ENCODE measurements at regions not wholly inside any gene's neighbourhood (a gene's known extent, or its start where the extent isn't known, plus 50 kb on each side); places are given as distances from the start of the nearest gene placed in this dataset.

DNA sequence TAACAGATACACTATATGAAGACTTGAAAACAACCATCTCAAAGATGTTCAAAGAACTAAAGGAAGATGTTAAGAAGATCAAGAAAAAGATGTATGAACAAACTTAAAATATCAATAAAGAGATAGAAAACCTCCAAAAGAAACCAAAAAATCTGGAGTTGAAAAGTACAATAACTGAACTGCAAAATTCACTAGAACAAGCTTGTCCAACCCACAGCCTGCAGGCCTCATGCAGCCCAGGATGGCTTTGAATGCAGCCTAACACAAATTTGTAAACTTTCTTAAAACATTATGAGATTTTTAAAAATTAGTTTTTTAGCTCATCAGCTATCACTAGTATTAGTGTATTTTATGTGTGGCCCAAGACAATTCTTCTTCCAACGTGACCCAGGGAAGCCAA lies 77.0 kb upstream of the DCTD start:
- DNase-seq (ENCODE audit: low spot score), result no peak
- CTCF ChIA-PET, result interaction anchor here (1.3 kb wide), 1 partner anchor 268 kb away, joined by 3 read pairs; no protein-coding TSS in a partner anchor
- Mint-ChIP-seq H3K9me3 (peaks cover 32% of the 10 kb centered on the region), H3K4me1 (no peaks in the 10 kb centered on the region), H3K27me3 (ENCODE audit: low read depth) (peaks cover 2% of the 10 kb centered on the region; the same call in 1 of the 2 replicates), H3K4me3 (no peak overlapping the region), H3K36me3 (peaks cover 2% of the 10 kb centered on the region; the same call in 1 of the 2 replicates), H3K27ac (no peak overlapping the region)
- TF ChIP-seq, protein P1, sequence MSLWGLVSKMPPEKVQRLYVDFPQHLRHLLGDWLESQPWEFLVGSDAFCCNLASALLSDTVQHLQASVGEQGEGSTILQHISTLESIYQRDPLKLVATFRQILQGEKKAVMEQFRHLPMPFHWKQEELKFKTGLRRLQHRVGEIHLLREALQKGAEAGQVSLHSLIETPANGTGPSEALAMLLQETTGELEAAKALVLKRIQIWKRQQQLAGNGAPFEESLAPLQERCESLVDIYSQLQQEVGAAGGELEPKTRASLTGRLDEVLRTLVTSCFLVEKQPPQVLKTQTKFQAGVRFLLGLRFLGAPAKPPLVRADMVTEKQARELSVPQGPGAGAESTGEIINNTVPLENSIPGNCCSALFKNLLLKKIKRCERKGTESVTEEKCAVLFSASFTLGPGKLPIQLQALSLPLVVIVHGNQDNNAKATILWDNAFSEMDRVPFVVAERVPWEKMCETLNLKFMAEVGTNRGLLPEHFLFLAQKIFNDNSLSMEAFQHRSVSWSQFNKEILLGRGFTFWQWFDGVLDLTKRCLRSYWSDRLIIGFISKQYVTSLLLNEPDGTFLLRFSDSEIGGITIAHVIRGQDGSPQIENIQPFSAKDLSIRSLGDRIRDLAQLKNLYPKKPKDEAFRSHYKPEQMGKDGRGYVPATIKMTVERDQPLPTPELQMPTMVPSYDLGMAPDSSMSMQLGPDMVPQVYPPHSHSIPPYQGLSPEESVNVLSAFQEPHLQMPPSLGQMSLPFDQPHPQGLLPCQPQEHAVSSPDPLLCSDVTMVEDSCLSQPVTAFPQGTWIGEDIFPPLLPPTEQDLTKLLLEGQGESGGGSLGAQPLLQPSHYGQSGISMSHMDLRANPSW (CRISPR knock-in tag; conservative IDR thresholded peaks at IDR 0.05; ENCODE audit: low read depth), result no peak
- TF ChIP-seq, protein P2, sequence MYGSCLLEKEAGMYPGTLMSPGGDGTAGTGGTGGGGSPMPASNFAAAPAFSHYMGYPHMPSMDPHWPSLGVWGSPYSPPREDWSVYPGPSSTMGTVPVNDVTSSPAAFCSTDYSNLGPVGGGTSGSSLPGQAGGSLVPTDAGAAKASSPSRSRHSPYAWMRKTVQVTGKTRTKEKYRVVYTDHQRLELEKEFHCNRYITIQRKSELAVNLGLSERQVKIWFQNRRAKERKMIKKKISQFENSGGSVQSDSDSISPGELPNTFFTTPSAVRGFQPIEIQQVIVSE (CRISPR knock-in tag; IDR thresholded peaks at IDR 0.05; ENCODE audit: borderline replicate concordance), result no peak
- TF ChIP-seq OVOL2 (CRISPR knock-in tag; IDR thresholded peaks at IDR 0.05; ENCODE audit: borderline replicate concordance), result no peak
- TF ChIP-seq ELF4 (CRISPR knock-in tag; IDR thresholded peaks at IDR 0.05; ENCODE audit: low read depth), result no peak
- TF ChIP-seq, protein P3, sequence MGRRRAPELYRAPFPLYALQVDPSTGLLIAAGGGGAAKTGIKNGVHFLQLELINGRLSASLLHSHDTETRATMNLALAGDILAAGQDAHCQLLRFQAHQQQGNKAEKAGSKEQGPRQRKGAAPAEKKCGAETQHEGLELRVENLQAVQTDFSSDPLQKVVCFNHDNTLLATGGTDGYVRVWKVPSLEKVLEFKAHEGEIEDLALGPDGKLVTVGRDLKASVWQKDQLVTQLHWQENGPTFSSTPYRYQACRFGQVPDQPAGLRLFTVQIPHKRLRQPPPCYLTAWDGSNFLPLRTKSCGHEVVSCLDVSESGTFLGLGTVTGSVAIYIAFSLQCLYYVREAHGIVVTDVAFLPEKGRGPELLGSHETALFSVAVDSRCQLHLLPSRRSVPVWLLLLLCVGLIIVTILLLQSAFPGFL (CRISPR knock-in tag; IDR thresholded peaks at IDR 0.05; ENCODE audit: borderline replicate concordance), result no peak
- TF ChIP-seq ZBTB21 (CRISPR knock-in tag; IDR thresholded peaks at IDR 0.05; ENCODE audit: borderline replicate concordance), result no peak
- TF ChIP-seq, protein P4, sequence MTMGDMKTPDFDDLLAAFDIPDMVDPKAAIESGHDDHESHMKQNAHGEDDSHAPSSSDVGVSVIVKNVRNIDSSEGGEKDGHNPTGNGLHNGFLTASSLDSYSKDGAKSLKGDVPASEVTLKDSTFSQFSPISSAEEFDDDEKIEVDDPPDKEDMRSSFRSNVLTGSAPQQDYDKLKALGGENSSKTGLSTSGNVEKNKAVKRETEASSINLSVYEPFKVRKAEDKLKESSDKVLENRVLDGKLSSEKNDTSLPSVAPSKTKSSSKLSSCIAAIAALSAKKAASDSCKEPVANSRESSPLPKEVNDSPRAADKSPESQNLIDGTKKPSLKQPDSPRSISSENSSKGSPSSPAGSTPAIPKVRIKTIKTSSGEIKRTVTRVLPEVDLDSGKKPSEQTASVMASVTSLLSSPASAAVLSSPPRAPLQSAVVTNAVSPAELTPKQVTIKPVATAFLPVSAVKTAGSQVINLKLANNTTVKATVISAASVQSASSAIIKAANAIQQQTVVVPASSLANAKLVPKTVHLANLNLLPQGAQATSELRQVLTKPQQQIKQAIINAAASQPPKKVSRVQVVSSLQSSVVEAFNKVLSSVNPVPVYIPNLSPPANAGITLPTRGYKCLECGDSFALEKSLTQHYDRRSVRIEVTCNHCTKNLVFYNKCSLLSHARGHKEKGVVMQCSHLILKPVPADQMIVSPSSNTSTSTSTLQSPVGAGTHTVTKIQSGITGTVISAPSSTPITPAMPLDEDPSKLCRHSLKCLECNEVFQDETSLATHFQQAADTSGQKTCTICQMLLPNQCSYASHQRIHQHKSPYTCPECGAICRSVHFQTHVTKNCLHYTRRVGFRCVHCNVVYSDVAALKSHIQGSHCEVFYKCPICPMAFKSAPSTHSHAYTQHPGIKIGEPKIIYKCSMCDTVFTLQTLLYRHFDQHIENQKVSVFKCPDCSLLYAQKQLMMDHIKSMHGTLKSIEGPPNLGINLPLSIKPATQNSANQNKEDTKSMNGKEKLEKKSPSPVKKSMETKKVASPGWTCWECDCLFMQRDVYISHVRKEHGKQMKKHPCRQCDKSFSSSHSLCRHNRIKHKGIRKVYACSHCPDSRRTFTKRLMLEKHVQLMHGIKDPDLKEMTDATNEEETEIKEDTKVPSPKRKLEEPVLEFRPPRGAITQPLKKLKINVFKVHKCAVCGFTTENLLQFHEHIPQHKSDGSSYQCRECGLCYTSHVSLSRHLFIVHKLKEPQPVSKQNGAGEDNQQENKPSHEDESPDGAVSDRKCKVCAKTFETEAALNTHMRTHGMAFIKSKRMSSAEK (CRISPR knock-in tag; IDR thresholded peaks at IDR 0.05; ENCODE audit: borderline replicate concordance), result no peak
- no peak for TF ChIP-seq FOXK1 (CRISPR knock-in tag; IDR thresholded peaks at IDR 0.05)
- TF ChIP-seq TEAD1 (CRISPR knock-in tag; IDR thresholded peaks at IDR 0.05), result no peak
- no peak for ATAC-seq
- POLR2A ChIA-PET, result no interaction called here

DNA sequence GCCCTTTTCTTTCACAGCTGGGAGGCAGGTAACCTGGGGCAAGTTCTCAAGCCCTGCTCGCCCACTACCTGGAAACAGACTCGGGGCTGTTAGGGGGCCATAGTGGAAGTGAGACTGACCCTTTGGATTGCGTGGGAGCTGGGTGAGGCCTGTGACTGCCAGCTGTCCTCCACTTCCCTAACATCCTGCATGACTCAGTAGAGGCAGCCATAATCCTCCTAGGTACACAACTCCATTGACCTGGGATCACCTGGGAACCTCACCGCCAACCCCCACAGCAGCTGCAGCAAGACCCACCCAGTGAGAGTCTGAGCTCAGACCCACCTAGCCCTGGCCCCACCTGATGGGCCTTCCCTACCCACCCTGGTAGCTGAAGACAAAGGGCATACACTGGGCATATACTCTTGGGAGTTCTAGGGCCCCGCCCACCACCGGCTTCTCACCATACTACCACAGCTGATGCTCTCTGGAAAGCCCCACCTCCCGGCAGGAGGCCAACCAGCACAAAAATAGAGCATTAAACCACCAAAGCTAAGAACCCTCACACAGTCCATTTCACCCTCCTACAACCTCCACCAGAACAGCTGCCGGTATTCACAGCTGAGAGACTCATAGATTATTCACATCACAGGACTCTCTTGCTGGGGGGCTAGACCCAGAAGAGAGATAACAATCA lies 61.1 kb upstream of the DCTD start:
- DNase-seq (ENCODE audit: low spot score) (no peak), ATAC-seq (no peak)
- ChIA-PET CTCF (interaction anchor here (1.3 kb wide), 1 partner anchor 40 kb away, joined by 8 read pairs; no protein-coding TSS in a partner anchor), POLR2A (no interaction called here)
- Mint-ChIP-seq H3K27me3 (ENCODE audit: low read depth) (no peaks in the 10 kb centered on the region), H3K4me3 (no peak overlapping the region), H3K4me1 (peaks cover 2% of the 10 kb centered on the region; the same call in 1 of the 2 replicates), H3K9me3 (peaks cover 7% of the 10 kb centered on the region; the same call in 1 of the 2 replicates), H3K27ac (no peak overlapping the region), H3K36me3 (no peaks in the 10 kb centered on the region)
- TF ChIP-seq JUN (CRISPR knock-in tag; IDR thresholded peaks at IDR 0.05), result no peak
- no peak for TF ChIP-seq HMGA2 (CRISPR knock-in tag; IDR thresholded peaks at IDR 0.05)
- TF ChIP-seq TEAD1 (CRISPR knock-in tag; IDR thresholded peaks at IDR 0.05), result no peak

DNA sequence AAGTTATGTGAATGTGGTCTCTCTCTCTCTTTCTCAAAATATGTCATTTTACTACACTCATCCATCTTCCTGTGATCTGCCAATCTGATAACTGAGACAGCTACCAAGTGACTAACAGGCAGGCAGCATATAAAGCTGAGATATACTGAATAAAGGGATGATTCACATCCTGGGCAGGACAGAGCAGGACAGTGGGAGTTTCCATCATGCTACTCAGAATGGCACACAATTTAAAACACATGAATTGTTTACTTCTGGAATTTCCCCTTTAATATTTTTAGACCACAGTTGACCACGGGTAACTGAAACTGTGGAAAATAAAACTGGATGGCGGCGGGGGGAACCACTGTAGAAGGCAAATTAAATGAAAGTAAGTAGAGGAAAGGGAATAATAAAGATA lies 58.6 kb upstream of the DCTD start:
- no peak for DNase-seq (ENCODE audit: low spot score)
- ChIA-PET POLR2A (no interaction called here), CTCF (no interaction called here)
- Mint-ChIP-seq H3K4me1 (peaks cover 2% of the 10 kb centered on the region; the same call in 1 of the 2 replicates), H3K27ac (no peak overlapping the region), H3K27me3 (ENCODE audit: low read depth) (no peaks in the 10 kb centered on the region), H3K4me3 (no peak overlapping the region), H3K9me3 (no peaks in the 10 kb centered on the region), H3K36me3 (no peaks in the 10 kb centered on the region)
- TF ChIP-seq, protein P5, sequence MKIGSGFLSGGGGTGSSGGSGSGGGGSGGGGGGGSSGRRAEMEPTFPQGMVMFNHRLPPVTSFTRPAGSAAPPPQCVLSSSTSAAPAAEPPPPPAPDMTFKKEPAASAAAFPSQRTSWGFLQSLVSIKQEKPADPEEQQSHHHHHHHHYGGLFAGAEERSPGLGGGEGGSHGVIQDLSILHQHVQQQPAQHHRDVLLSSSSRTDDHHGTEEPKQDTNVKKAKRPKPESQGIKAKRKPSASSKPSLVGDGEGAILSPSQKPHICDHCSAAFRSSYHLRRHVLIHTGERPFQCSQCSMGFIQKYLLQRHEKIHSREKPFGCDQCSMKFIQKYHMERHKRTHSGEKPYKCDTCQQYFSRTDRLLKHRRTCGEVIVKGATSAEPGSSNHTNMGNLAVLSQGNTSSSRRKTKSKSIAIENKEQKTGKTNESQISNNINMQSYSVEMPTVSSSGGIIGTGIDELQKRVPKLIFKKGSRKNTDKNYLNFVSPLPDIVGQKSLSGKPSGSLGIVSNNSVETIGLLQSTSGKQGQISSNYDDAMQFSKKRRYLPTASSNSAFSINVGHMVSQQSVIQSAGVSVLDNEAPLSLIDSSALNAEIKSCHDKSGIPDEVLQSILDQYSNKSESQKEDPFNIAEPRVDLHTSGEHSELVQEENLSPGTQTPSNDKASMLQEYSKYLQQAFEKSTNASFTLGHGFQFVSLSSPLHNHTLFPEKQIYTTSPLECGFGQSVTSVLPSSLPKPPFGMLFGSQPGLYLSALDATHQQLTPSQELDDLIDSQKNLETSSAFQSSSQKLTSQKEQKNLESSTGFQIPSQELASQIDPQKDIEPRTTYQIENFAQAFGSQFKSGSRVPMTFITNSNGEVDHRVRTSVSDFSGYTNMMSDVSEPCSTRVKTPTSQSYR (CRISPR knock-in tag; IDR thresholded peaks at IDR 0.05), result no peak
- TF ChIP-seq, protein P6, sequence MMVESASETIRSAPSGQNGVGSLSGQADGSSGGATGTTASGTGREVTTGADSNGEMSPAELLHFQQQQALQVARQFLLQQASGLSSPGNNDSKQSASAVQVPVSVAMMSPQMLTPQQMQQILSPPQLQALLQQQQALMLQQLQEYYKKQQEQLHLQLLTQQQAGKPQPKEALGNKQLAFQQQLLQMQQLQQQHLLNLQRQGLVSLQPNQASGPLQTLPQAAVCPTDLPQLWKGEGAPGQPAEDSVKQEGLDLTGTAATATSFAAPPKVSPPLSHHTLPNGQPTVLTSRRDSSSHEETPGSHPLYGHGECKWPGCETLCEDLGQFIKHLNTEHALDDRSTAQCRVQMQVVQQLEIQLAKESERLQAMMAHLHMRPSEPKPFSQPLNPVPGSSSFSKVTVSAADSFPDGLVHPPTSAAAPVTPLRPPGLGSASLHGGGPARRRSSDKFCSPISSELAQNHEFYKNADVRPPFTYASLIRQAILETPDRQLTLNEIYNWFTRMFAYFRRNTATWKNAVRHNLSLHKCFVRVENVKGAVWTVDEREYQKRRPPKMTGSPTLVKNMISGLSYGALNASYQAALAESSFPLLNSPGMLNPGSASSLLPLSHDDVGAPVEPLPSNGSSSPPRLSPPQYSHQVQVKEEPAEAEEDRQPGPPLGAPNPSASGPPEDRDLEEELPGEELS (CRISPR knock-in tag; IDR thresholded peaks at IDR 0.05), result no peak
- TF ChIP-seq, protein P2 (CRISPR knock-in tag; IDR thresholded peaks at IDR 0.05; ENCODE audit: borderline replicate concordance), result no peak
- ATAC-seq, result no peak

Data from WTC11 (cell line).